HG03565 (cell line): ENCODE measurements at regions not wholly inside any gene's neighbourhood (a gene's known extent, or its start where the extent isn't known, plus 50 kb on each side); places are given as distances from the start of the nearest gene placed in this dataset.
"Not testable (repeated sequence)": the region's sequence is repeated elsewhere in the genome, so short reads cannot be mapped to it uniquely, and the experiment has no call there.

Source experiments
- ATAC-seq: cut with Tn5 transposase; IDR thresholded peaks from one replicate; pipeline ENCODE4 v1.9.1; 2021; ENCODE audit warnings: mild to moderate bottlenecking, moderate library complexity; ENCODE audit not compliant: unreplicated experiment

DNA sequence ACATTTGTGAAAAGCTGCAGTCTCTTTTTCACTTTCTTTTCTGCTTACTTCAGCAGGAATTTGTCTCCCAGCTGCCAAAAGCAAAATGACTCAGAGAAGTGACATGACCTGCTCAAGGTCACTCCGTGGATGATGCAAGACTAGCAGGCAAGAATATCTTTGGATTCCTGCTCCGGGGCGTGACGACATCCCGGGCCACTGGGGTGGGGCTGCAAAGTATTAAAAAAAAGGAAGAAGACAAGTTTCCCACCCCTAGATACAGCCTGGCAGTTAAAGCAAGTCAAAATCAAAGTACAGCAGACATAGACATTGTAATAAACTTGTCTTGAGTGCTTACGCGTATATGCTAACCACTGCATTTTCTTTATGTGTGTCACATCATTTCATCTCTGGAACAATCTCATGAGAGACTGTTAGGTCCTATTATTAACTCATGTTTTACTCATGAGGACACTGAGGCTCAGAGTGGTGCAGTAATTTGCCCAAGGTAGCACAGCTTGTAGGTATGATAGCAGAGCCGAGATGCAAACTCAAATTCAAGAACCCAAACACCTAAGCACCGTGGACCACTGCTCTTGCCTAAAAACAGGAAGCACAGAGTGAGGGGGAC is 485.2 kb upstream of the PROK2 start:
- ATAC-seq = no peak

DNA sequence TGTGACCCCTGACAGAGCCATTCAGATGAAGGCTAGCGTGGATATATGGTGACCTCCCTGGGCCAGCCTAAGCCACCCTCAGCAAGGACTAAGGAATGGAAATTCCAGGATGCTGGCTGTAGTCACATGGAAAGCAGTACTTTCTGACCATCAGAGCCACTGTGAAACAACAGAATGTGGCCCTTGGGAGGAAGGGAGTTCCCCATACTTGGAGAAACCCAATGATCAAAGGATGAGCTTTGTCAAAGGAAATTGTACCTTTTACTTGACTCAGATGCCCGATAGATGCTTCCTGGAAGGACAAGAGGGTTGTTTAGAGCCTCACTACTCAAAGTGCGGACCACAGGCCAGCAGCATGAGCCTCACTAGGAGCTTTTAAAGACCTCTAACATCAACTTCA is 484.5 kb upstream of the PROK2 start:
- no peak for ATAC-seq

DNA sequence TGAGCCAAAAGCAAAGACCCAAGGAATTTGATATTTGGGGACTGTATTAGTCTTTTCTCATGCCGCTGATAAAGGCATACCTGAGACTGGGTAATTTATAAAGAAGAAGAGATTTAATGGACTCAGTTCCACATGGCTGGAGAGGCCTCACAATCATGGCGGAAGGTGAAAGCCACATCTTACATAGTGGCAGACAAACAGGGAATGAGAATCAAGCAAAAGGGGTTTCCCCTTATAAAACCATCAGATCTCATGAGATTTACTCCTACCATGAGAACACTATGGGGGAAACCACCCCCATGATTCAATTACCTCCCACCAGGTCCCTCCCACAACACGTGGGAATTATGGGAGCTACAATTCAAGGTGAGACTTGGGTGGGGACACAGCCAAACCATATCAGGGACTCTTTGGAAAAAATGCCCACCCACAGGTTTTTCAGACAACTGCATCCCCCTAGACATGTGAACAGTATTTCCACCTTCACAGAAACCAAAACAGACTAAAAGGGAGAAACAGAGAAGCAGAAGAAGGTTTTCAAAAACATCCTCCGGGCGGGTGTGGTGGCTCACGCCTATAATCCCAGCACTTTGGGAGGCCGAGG is 482.1 kb upstream of the PROK2 start:
- not testable (repeated sequence) for ATAC-seq

DNA sequence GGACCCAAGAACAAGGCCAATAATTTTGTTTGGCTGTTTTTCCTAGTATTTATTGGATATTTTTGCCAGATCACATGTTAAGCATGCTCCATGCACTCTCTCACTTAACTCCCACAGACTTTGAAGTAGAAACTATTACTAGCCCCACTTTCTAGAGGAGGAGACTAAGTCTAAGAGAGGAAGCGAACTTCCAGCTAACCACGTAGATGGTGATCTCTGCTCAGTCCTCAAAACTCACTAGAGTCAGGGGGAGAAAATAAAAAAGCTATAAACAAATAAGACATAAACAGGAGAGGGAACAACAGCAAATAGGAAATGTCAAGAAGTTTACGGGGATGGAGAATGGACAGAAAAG is 481.0 kb upstream of the PROK2 start:
- peak; percentile 23 for ATAC-seq

DNA sequence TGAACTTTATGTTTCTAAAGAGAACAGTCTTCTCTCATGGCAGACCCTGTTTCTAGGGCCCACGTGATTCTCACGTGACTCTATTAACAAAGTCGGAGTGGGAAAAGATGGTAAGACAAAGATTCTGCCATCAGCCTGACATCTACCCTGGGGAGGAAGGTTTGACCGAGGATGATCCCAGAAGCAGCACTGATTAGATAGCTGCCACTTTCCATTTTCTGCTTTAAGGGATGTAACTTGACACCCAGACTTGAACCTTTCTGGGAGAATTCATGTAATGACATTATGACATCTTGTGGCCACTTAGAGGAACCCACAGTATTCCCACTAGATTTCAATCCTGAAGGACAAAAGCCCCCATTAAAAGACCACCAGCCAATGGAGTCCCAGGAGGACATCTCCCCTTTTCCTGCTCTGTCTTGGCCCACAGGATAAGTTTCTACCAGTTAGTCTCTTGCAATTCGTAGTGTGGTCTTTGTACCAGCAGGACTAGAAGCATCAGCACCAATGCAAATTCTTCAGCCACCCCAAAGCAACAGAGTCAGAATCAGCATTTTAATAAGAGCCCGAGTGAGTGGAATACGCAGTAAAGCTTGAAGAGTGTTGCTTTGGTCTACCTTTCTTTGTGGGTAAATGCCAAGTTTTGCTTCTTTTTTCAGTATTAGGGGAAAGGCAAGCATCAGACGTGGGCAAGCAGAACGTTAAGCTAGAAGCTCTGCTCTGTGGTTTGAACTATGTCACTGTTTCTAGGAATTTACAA is 480.5 kb upstream of the PROK2 start:
- ATAC-seq = peak; percentile 35

DNA sequence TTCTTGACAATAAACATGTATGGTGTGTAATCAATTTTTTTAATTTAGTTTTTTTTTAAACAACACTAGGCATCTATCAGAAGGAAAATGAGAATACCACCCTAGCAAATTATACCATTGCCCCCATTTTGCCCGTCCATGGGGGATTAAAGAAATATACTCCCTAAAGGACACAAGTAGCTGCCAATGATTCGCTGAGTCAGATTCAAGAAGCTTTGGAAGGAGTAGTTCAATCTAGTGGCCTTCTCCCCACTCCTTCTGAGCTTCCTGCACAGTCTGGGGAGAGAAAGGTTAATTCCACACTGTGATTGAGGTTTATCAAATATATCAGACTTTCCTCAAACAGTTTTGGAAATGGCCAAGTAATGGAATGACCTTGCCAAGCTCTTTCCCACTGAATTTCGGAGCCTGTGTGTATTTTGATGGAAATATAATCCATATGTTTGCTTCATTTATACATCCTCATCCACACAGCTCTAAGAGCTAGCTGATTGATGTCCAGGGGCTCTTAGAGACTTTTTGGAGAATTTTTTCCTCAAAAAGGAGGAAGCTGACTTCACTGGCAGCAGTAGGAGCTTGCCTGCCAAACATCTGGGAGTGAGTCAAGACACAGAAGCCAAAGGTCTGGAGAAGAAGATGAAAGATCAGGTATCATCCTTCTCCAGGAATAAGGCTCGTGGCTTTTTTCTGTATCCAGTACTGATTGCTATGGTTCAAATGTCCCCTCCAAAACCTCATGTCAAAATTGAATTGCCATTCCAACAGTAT is 478.5 kb upstream of the PROK2 start:
- ATAC-seq = no peak

DNA sequence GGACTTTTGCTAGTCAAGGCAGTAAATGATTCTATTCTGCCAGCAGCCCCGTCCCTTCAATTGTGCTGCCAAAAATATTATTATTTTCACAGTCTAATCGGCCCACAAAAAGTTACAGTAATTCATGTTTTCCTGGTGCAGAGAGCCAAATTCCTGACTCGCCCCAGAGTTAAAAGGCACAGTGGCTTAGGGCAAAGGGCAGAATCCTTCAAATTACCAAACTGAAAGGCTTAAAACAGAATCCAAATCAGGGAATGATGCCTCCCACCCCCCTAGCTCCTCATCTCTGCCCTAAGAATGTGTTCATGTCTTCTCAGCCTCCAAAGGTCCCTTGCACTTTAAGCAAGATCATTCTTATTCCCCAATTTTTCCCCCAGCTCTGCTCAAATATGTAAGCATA is 477.8 kb upstream of the PROK2 start:
- ATAC-seq = no peak

DNA sequence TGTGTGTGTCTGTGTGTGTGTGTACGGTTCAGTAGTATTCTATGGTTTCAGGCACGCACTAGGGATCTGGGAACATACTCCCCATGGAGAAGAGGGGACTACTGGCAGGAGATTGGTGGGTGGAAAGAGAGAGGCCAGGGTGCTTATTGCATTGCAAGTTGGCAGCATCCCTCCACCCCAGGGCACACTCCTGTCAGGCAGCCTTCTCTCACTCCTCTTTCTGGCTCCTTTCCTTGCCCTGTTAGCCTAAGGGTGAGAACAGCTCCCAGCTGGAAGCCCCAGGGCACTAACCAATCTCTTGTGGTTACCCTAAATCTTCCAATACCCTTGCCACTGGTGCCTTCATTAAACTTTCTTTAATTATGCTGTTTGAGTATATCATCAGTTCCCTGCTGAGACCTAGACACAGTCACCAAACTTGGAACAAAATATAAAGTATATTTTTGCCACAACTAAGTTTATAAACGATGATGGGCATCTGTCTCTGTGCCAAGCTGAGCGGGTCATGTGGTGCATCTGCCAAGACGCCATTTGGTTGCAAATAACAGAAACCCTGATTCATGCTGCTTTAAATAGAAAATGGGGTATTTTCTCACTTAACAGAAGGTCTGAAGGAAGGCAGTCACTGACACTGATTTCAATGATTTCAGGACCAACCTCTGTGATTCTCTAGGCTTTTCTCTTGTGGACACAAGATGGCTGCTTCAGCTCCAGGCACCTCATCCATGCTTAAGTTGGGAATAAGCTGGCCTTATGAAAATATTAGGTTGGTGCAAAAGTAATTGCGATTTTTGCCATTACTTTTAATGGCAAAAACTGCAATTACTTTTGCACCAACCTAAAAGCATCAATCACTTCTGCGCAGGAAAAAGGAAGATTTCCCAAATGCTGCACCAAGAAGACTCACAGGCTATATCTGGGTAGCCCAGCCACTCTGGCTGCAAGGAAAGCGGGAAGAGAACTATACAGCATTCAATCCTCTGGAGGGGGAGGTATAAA is 476.9 kb upstream of the PROK2 start:
- ATAC-seq = no peak

DNA sequence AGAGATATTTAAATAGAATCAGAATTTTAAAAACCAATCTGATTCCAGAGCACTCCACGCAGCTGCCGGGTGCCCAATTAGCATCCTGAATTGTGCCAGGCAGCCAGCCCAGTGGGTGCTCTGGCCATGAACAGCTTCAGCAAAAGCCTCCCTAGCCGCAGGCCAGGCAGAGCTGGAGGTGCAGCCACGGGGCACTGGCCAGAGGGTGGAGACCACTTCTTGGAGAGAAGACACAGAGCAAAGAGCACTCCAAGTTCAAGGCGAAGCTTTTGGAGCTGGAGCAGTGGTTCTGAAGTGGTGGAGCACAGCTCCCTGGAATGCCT is 475.6 kb upstream of the PROK2 start:
- ATAC-seq = no peak

DNA sequence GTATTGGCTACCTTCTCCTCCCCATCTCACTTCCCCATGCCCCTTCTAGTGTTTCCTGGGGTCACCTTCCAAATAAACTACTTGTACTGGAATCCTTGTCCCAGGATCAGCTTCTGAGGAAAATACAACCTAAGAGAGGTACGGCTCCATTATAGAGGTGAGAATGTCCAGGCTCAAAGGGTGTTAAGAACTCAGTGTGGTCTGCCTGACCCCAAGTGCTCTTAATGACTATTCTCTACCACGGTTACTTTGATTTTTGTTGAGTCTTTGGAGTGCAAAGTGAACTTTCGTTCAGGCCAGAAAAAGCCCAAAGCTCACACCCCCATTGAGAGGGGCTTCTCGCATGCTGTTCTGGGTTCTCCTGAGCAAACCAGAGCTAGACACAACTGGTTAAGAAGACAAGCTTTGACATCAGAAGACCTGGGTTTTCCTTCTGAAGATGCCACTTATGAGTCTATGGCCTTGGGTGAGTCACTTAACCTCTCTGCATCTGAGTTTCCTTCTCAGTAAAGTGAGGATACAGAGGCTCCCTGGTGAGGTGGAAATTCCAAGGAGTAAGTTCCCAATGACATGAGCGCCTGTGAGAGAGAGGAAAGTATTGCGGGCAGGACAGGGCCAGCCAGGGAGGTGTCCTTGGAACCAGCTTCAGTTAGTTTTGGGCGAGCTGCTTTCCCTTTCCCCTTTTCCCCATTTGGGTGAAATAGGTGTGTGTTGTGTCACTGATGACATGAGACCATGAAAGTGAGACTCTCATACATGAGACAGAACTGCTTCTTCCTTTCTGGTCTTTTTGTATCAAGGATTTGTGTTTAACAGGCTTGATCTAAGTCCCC is 475.0 kb upstream of the PROK2 start:
- ATAC-seq = no peak

DNA sequence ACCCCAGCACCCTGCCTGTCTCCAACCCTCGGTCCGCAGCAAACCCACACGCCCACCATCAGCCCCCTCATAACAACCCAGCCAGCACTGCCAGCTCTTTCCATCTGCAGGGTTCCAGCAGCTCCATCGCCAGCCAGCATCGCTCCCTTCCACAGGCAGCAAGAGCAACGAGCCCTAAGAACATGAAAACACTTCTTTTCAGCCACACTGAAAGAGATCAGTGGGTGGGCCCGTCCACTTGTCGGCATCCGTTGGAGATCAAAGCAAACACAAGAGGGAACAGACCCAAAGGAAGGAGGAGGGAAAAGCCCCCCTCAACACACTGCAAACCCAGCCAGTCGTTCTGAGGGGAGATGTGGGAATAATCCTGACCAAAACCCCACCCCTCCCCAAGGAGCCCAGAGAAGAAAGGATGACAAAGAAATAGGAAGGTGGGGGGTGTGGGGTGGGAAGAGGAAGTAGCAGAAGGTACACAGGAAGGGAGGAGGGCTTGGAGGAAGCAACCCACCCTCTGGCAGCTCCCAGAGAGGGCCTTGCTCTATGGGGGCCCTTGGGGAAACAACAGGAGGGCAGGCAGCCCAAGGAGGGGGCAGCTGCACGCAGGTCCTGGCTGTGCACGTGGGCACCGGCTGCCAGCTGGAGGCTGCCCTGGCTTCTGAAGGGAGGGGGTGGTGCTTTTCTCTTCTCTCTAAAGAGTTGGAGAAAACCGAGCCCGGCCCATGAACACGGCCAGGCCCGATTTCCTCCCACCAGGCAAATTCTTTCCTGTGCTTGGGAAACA is 473.6 kb upstream of the PROK2 start:
- ATAC-seq = no peak

DNA sequence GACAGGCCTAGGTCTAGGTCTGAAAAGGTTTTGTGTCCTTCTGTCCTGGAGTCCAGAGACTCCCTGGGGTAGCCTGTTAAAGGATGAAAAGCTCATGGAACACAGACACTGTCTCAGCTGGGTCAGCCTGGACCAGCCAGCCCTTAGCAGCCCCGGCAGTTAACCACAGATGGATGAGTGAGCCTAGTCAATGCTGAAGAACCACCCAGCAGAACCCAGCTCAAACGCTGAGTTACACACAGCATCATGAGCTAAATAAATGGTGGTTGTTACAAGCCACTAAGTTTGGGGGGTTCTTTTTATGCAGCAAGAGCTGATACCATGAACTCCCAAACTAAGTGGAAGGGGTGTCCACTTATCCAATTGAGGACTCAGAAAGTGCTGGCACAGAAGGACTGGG is 472.8 kb upstream of the PROK2 start:
- ATAC-seq = no peak

DNA sequence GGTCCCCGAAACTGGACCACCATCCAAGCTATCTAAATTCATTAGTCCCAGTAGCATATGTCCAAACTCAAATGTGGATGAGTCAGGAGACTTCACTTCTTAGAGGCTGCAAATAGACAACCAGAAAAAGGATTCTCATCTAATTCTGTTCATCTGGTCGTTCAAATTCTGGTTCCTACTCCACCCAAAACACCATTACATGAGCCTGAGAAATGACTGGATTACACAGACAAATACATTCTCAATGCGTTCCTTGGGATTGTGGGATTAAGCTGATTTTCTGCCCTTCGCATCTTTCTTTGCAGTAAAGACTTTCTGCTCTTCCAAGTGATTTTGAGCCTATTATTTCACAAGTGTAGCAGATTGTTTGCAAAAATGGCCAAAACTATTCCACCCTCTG is 472.3 kb upstream of the PROK2 start:
- ATAC-seq = no peak

DNA sequence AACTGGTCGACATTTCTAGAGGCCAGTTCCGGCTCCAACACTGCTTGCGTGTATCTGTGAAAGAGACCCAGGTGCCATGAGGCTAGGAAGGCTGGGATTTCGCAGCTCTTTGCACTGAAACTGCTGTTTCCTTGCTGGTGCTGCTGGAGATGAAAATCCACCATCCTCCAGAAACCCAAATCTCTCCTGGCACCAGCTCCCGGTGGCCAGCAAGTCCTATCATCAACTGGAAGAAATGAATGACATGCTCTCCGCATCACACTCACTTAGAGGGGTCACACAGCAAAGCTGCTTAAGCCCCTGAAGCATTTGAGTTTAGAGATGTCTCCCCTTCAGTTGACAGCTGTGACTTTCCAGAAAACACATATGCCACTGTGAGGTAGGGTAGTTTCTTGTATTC is 471.8 kb upstream of the PROK2 start:
- ATAC-seq = no peak

DNA sequence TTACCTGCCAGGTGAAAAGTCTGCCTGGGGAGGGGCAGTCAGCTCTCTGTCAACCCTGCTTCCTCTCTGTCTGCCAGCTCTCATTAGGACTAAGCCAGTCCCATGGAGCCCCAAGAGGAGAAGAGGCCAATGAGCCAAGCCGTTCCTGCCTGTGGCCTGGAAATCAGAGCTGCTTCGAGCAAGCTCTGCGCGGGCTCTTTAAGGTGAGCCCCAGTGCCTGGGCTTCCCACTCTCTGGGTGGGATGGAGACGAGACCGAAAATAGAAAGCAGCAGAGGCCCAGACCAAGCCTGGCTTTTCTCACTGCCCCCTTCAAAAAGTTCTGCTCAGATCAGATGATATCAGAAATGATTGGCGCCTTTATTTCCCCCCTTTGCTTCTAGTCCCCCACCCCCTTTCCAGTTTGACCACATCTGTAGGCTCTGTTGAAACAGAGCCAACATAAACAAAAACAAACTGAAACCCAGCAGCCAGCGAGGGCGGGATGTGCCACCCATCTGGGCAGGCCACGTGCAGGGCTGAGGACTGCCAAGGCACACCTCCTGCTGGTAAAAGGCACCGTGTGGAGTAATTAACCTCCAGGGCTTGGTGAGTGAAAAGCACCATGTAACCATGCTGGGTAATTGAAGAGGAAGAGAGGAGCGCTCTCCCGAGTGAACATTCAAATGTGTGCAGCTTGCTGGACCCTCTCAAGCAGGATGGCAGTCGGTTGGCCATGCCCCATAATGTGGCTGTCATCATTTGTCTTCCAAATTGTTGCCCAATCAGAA is 471.0 kb upstream of the PROK2 start:
- no peak for ATAC-seq

DNA sequence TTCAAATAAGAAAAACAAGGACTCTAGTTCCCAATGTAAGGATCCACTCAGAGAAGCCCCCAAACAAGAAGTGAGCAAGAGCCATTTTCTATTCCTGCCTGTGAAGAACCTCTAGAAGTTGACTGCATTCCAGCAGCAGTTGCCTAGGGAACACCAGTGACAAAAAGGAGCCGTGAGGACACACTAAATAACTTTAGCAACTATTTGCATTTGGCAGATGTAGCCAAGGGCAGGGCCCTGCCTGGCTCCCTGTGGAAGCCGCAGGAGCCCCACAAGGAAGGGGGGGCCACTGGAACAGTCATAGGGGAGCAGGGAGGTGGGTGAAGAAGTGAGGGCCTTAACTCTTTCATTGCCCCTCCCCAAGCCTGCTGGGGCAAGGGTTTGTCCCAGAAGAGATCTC is 470.2 kb upstream of the PROK2 start:
- ATAC-seq = no peak

DNA sequence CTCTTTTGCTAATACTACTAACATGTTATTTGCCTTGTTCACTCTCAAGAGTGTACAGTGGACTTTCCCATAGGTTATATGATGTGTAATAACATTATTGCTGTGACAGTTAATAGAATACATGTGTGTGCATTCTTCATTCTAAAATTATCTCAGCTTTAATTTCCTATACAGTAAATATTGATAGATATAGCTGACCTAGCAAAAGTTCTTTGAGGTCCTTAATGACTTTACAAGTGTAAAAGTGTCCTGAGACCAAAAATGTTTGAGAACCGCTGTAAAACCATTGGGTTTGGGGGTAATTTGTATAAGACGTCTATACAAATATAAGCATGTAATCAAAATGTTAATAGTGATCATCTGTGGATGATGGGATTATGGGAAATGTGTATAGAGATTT is 469.5 kb upstream of the PROK2 start:
- no peak for ATAC-seq

DNA sequence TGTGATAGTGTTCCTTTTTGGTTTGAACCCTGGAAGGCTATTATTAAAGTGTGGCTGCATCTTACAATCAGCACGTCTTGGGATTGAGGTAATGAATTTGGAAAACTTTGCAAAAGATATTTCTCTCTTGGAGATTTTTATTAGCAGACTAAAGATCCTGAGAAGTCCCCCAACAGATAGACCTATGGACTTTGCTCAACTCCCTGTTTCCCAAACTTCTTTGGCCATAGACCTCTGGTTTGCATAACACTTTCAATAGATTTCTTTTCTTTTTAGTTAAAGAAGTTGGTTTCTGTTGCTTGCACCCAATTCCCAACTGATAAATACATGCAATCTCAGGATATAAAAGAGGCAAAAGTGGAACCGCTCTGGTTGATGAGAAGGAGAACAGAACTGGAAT is 465.8 kb upstream of the PROK2 start:
- ATAC-seq = no peak
